ENCODE measurements at regions not wholly inside any gene's neighbourhood (a gene's known extent, or its start where the extent isn't known, plus 50 kb on each side); places are given as distances from the start of the nearest gene placed in this dataset.

GRCh38 chr9:79334001-79334400 is 237.8 kb upstream of the TLE4 start:
- TF ChIP-seq CTCF (conservative IDR thresholded peaks at IDR 0.05; ENCODE audit: low read depth, low read length), result no peak
- no peaks in the 10 kb centered on the region for H3K36me3 ChIP-seq (ENCODE audit: insufficient read depth)
- H3K27ac ChIP-seq, result no peak overlapping the region
- H2AFZ ChIP-seq (ENCODE audit: low read depth), result no peak overlapping the region
- no peaks in the 10 kb centered on the region for H3K27me3 ChIP-seq (ENCODE audit: insufficient read depth, low read depth)
- no peak overlapping the region for H3K4me2 ChIP-seq
- H3K4me3 ChIP-seq (IDR thresholded peaks at IDR 0.05; ENCODE audit: insufficient read depth, low read depth, low read length), result no peak overlapping the region
- H4K20me1 ChIP-seq (ENCODE audit: insufficient read depth), result no peaks in the 10 kb centered on the region
- no peaks in the 10 kb centered on the region for H3K4me1 ChIP-seq (ENCODE audit: low read depth, poor library complexity, severe bottlenecking)
- no peak overlapping the region for H3K9ac ChIP-seq
- no peaks in the 10 kb centered on the region for H3K79me2 ChIP-seq (ENCODE audit: insufficient read depth, low read depth)

- TF ChIP-seq CTCF (conservative IDR thresholded peaks at IDR 0.05; ENCODE audit: low read depth, low read length), result no peak
- H3K79me2 ChIP-seq (ENCODE audit: insufficient read depth, low read depth), result no peaks in the 10 kb centered on the region
- H2AFZ ChIP-seq (ENCODE audit: low read depth), result no peak overlapping the region
- no peak overlapping the region for H3K4me2 ChIP-seq
- H3K27ac ChIP-seq, result no peak overlapping the region
- H3K9ac ChIP-seq, result no peak overlapping the region
- no peaks in the 10 kb centered on the region for H3K4me1 ChIP-seq (ENCODE audit: low read depth, poor library complexity, severe bottlenecking)
- no peaks in the 10 kb centered on the region for H4K20me1 ChIP-seq (ENCODE audit: insufficient read depth)
- no peak overlapping the region for H3K4me3 ChIP-seq (IDR thresholded peaks at IDR 0.05; ENCODE audit: insufficient read depth, low read depth, low read length)
- no peaks in the 10 kb centered on the region for H3K36me3 ChIP-seq (ENCODE audit: insufficient read depth)
- no peaks in the 10 kb centered on the region for H3K27me3 ChIP-seq (ENCODE audit: insufficient read depth, low read depth)
These were observed 237.1 kb upstream of the TLE4 start for GRCh38 chr9:79334711-79335110.

GRCh38 chr9:79335987-79336386 is 235.8 kb upstream of the TLE4 start:
- no peak for TF ChIP-seq CTCF (conservative IDR thresholded peaks at IDR 0.05; ENCODE audit: low read depth, low read length)
- H3K27me3 ChIP-seq (ENCODE audit: insufficient read depth, low read depth), result no peaks in the 10 kb centered on the region
- no peak overlapping the region for H3K27ac ChIP-seq
- no peak overlapping the region for H3K4me2 ChIP-seq
- no peaks in the 10 kb centered on the region for H3K79me2 ChIP-seq (ENCODE audit: insufficient read depth, low read depth)
- no peak overlapping the region for H2AFZ ChIP-seq (ENCODE audit: low read depth)
- no peaks in the 10 kb centered on the region for H4K20me1 ChIP-seq (ENCODE audit: insufficient read depth)
- H3K4me1 ChIP-seq (ENCODE audit: low read depth, poor library complexity, severe bottlenecking), result no peaks in the 10 kb centered on the region
- no peak overlapping the region for H3K9ac ChIP-seq
- no peak overlapping the region for H3K4me3 ChIP-seq (IDR thresholded peaks at IDR 0.05; ENCODE audit: insufficient read depth, low read depth, low read length)
- H3K36me3 ChIP-seq (ENCODE audit: insufficient read depth), result no peaks in the 10 kb centered on the region

- no peaks in the 10 kb centered on the region for H3K79me2 ChIP-seq (ENCODE audit: insufficient read depth, low read depth)
- H3K36me3 ChIP-seq (ENCODE audit: insufficient read depth), result no peaks in the 10 kb centered on the region
- no peak for TF ChIP-seq CTCF (conservative IDR thresholded peaks at IDR 0.05; ENCODE audit: low read depth, low read length)
- H3K27ac ChIP-seq, result no peak overlapping the region
- no peaks in the 10 kb centered on the region for H4K20me1 ChIP-seq (ENCODE audit: insufficient read depth)
- H3K4me2 ChIP-seq, result no peak overlapping the region
- H3K4me1 ChIP-seq (ENCODE audit: low read depth, poor library complexity, severe bottlenecking), result no peaks in the 10 kb centered on the region
- H3K4me3 ChIP-seq (IDR thresholded peaks at IDR 0.05; ENCODE audit: insufficient read depth, low read depth, low read length), result no peak overlapping the region
- H3K27me3 ChIP-seq (ENCODE audit: insufficient read depth, low read depth), result no peaks in the 10 kb centered on the region
- H2AFZ ChIP-seq (ENCODE audit: low read depth), result no peak overlapping the region
- no peak overlapping the region for H3K9ac ChIP-seq
These were observed 230.2 kb upstream of the TLE4 start for GRCh38 chr9:79341561-79341960.

Measured in KMS-11 (cell line).